ENCODE measurements at regions not wholly inside any gene's neighbourhood (a gene's known extent, or its start where the extent isn't known, plus 50 kb on each side); places are given as distances from the start of the nearest gene placed in this dataset.

DNA sequence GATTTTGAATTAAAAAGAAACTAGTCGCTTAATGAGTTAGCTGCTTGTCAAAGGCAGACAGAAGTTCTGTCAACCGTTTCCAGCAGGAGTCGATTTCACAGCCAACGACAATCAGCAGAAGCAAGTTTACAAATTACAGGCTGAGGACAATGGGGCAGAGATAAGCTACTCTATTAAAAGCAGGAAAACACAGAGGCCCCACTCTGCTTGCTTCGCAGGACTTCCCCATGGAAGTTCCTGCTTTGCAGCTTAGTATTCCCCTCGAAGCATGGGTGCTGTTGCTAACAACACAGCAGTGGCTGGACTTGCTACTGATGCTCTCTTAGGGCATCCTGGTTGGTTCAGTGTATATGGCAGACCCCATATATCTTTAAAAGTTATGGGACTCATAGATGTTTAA is 50.8 kb upstream of the KLF6 start:
- no peak overlapping the region for H3K27ac ChIP-seq (ENCODE audit: low read length)
- DNase-seq (ENCODE audit: low read depth, low spot score): no peak
- H3K9me3 ChIP-seq (ENCODE audit: control insufficient read depth, insufficient read depth, low read length): no peaks in the 10 kb centered on the region
- no peak overlapping the region for H3K4me3 ChIP-seq (ENCODE audit: low read length)
- no peaks in the 10 kb centered on the region for H3K4me1 ChIP-seq (ENCODE audit: control insufficient read depth, insufficient read depth, low read length)
- no peaks in the 10 kb centered on the region for H3K27me3 ChIP-seq (ENCODE audit: control insufficient read depth, insufficient read depth, low read length)
- WGBS (ENCODE audit: insufficient coverage, insufficient read length): no CpG with 5 or more reads among the region's 6 CpGs
- H3K36me3 ChIP-seq (ENCODE audit: control insufficient read depth, insufficient read depth, low read length): no peaks in the 10 kb centered on the region

- DNase-seq (ENCODE audit: low read depth, low spot score): no peak
- no CpG with 5 or more reads among the region's 1 CpG for WGBS (ENCODE audit: insufficient coverage, insufficient read length)
These were observed 49.9 kb upstream of the KLF6 start for GRCh38 chr10:3834947-3835346.

More at GRCh38 chr10:3834947-3835346, 49.9 kb upstream of the KLF6 start:
- H3K9me3 ChIP-seq (ENCODE audit: control insufficient read depth, insufficient read depth, low read length): no peaks in the 10 kb centered on the region
- H3K4me3 ChIP-seq (ENCODE audit: low read length): no peak overlapping the region
- H3K36me3 ChIP-seq (ENCODE audit: control insufficient read depth, insufficient read depth, low read length): no peaks in the 10 kb centered on the region
- no peaks in the 10 kb centered on the region for H3K4me1 ChIP-seq (ENCODE audit: control insufficient read depth, insufficient read depth, low read length)
- no peak overlapping the region for H3K27ac ChIP-seq (ENCODE audit: low read length)
- no peaks in the 10 kb centered on the region for H3K27me3 ChIP-seq (ENCODE audit: control insufficient read depth, insufficient read depth, low read length)
